Right lung (tissue), 2 donors: ENCODE measurements at regions not wholly inside any gene's neighbourhood (a gene's known extent, or its start where the extent isn't known, plus 50 kb on each side); places are given as distances from the start of the nearest gene placed in this dataset.

ENCODE experiments used
- DNase-seq, 2 donors: peaks; one replicate each; pipeline ENCODE4 v3.0.0-alpha.2; 2013

DNA sequence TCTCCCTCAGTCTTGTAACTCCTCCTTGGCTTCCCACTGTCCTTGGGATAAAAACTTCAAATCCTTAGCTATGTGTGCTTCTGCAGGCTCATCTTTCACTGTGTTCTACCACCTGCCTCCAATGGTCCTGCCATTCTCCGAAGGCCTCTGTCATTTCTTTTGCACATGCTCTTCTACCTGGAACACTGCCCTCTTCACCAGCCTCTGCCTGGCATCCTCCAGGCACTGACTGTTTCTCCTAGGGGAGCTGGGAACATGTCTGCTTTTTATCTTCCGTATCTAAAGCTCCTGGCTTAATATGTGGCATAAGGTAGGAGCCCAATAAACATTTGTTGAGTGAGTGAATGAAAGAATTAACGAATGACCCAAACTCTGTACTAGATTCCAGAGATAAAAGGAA, 603.3 kb upstream of the TMEM132C start:
- DNase-seq = no peak

DNA sequence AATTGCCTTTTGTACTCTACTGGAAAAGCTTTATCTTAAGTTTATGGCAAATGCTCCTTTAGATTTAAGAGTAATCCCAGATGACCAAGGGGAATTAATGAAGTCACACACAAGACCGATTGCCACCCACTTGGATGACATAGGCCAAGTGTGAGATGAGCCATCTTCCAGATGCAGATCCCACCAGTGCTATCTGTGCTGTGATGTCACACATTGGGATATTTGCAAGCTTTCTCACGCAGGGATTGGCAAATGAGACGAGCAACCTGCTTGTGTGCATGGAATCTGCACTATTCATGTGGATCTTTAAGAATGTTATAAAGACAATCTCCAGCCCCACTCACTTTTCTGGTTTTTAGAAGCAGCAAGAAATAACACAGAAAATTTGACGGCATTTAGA, 602.1 kb upstream of the TMEM132C start:
- no peak for DNase-seq

- DNase-seq = no peak
These were observed 599.8 kb upstream of the TMEM132C start for GRCh38 chr12:127667131-127667685.

GRCh38 chr12:127670294-127670693, 596.7 kb upstream of the TMEM132C start:
- no peak for DNase-seq

DNA sequence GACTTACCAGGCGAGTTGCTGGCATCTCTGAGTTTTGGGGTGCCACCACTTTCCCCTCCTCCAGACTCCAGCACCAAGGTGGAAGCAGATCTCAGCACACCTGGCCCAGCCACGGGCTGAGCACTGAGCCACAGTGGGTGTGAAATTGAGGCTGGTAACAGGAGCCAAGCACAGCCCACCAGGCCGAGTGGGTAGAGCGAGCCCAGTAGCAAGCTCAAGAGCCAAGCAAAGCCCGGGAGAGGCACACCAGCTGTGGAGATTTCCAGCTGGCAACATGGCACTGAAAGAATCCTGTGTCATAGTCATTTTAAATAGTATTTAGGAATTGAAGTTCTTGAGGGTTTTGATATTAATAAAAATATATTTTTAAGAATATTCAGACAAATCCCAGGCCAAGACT, 596.2 kb upstream of the TMEM132C start:
- no peak for DNase-seq

DNA sequence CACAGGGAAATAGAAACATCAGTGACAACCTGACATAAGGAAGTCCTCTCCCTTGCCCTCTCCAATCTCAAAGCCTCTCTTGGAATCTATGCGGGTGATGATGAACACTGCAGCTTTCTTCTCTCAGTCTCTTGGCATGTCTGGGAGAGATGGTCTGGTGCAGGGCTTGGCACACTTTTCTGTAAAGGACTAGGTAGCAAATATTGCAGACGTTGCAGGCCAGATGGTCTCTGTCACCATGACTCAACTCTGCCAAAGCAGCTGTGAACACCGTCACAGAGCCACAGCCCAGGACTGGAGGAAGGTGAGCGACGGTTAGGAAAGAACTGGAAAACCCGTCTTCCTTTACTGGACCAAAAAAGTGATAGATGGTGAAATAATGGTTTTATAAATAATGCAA, 591.0 kb upstream of the TMEM132C start:
- no peak for DNase-seq

DNA sequence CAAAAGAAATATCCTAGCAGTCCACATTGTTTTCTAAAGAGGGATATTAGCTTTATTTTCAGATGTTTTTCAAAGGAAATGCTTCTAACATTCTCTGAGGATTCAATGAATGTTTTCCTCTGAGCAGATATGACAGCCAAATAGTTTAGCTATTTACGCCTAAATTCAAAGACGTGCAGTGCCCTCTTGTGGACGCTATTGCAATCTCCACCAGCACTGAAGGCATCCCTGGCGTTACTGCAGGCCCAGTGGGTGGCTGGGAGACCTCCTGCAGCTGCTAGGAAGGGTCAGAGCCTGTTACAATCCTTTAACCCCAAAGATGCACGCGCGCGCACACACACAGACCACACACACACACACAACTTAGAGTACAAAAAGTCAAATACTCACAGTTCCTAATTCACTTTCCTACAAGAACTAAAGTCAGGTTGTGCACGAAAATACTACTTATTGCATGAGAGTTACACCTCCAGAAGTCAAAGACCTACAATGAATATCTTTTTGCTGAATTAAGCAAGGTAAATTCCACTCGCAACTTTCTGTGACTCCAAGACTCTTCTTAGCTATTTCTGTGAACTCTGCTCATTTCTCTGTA, 589.3 kb upstream of the TMEM132C start:
- DNase-seq = peak; percentile 38 to 63

GRCh38 chr12:127678945-127679344, 588.0 kb upstream of the TMEM132C start:
- no peak for DNase-seq

DNA sequence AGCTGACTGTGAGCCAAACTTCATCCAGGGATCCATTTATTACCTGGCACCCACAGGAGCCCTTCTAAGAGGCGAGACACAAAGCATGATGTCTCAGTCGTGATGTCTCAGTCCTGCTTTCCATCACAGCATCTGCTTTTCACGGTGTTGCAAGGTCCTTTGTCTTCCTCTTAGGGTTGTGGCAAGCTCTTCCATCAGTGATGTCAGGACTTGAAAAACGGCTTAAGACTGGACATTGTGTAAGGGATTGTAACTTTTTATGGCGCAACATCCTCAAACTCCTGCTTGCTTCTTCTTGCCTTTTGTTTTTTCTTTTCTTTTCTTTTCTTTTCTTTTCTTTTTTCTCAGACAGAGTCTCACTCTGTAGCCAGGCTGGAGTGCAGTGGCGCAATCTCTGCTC, 586.5 kb upstream of the TMEM132C start:
- no peak for DNase-seq

- no peak for DNase-seq
These were observed 585.7 kb upstream of the TMEM132C start for GRCh38 chr12:127681151-127681754.

DNA sequence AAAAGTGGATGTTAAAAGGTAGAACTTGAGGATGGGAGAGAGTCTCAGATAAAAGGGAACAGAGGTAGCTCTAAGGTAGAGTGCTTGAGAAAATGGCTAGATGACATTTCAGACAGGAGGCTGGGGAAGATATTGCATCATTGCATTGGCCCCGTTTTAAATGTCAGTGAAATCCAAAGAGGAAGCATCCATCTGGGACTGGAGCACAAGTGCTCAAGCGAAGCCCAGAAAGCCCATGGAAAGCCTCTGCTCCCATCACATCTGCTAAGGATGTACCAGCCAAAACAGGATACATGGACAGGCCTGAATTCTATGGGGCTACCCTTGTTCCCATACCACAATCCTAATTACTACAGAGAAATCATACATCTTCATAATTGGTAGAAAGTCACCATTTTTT, 581.5 kb upstream of the TMEM132C start:
- DNase-seq = no peak

DNA sequence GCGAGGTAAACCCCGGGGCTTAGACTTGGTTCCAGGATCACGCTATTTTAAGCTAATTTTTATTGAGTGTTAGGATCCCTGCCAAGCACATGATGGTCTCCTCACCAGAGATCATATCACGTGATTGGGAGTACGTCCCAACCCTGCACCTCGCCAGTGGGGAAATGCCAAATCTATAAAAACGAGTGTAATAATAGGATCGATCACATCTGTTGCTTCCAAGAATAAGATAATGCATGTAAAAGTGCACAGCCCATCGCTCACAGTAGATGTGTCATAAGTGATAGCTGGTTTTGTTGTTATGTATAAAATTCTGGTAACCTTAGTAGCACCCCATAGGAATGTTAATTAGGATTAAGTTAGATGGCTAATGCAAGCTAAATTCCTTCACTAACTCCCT, 581.0 kb upstream of the TMEM132C start:
- DNase-seq = no peak

GRCh38 chr12:127687181-127687580, 579.8 kb upstream of the TMEM132C start:
- no peak for DNase-seq

- no peak for DNase-seq
These were observed 578.0 kb upstream of the TMEM132C start for GRCh38 chr12:127688906-127689428.

DNA sequence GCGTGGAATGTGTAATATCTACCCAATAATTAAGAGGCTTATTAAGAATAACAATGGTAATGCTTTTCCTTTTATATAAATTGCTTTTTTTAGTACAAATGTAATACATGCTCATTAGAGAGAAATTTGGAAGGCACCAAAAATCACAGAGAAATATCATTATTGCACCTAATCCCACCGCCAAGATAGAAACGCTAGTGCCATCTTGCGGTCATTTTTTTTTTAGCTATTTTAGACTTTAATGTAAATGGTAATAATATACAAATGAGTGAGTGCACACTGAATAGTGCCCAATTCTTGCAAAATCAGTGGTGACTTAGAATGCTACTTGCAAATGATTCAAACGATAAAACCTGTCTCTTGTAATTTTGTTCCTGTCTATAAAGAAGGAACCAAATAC, 576.8 kb upstream of the TMEM132C start:
- no peak for DNase-seq

DNA sequence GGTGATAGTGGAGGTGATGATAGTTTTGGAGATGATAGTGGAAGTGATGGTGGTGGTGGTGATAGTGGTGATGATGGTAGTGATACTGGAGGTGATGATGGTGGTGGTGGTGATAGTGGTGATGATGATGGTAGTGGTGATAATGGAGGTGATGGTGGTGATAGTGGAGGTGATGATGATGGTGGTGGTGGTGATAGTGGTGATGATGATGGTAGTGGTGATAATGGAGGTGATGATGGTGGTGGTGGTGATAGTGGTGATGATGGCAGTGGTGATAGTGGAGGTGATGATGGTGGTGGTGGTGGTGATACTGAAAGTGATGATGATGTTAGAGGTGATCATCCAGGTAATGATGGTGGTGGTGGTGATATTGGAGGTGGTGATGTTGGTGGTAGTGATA, 570.0 kb upstream of the TMEM132C start:
- DNase-seq = no peak

DNA sequence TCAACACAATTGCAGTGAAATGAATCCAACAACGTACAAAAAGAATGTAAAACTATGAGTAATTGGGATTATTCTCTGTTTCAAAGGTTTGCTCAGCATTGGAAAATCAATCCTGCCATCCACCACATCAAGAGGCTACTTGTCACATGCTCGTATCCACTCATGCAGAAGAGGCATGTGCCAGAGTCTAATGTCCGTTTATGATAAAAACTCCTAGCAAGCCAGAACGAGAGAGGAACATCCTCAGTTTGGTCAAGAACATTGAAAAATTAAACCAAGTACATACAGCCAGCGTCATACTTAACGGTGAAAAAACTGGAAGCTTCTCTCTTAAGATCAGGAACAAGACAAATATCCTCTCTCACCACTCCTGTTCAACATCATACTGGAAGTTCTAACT, 563.9 kb upstream of the TMEM132C start:
- no peak for DNase-seq

- no peak for DNase-seq
These were observed 555.9 kb upstream of the TMEM132C start for GRCh38 chr12:127711108-127711507.

DNA sequence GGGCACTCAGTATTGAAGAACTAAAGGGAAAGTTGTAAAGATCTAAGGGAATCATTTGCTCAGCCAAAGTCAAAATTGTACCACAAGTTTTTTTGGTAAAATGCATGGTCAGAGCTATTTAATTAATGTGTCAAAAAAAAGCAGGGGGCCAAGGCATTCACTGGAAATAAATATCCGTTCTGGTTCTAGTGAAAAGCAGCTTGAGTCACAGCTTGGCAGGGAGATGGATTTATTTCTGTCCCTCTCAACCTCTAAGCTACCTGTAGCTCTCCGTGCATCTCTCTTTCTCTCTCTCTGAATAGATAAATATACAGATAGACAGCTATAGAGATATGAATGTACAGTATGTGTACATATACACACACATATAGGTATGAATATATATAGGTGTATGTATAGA, 554.4 kb upstream of the TMEM132C start:
- no peak for DNase-seq

- no peak for DNase-seq
These were observed 550.8 kb upstream of the TMEM132C start for GRCh38 chr12:127716166-127716565.

DNA sequence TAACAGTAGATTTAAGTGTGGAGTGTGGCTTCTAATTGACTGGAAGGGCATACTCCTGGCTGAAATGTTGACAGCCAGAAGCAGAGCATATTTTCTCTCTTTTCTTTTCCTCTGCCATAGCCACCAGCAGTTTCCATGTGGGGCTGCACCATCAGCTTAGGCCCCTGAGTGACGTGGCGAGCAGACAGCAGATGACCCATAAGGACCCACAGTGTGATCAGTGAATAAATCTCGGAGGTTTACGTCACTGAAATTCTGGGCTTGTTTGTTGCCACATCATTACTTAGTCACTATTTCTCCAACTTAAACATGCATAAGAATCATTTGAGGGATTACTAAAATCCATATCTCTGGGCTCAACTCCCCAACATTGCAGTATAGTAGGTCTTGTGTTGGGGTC, 549.7 kb upstream of the TMEM132C start:
- no peak for DNase-seq

GRCh38 chr12:127720334-127720733, 546.6 kb upstream of the TMEM132C start:
- DNase-seq = no peak

GRCh38 chr12:127722611-127723010, 544.4 kb upstream of the TMEM132C start:
- no peak for DNase-seq

- DNase-seq = no peak
These were observed 543.7 kb upstream of the TMEM132C start for GRCh38 chr12:127723251-127723650.
